IPS-11a (cell line): ENCODE measurements at regions not wholly inside any gene's neighbourhood (a gene's known extent, or its start where the extent isn't known, plus 50 kb on each side); places are given as distances from the start of the nearest gene placed in this dataset.

ENCODE experiments used
- H3K4me3 ChIP-seq: one replicate; pipeline ENCODE4 v1.5.1; 2013; ENCODE audit warnings: low read depth, low read length, control low read depth

GRCh38 chr11:8823174-8823742 lies 87.7 kb upstream of the AKIP1 start:
- no peak overlapping the region for H3K4me3 ChIP-seq

GRCh38 chr11:8826139-8826786 lies 84.7 kb upstream of the AKIP1 start:
- no peak overlapping the region for H3K4me3 ChIP-seq

- no peak overlapping the region for H3K4me3 ChIP-seq
These were observed 84.0 kb upstream of the AKIP1 start for GRCh38 chr11:8826901-8827560.

- H3K4me3 ChIP-seq, result no peak overlapping the region
These were observed 82.9 kb upstream of the AKIP1 start for GRCh38 chr11:8828046-8828445.

- H3K4me3 ChIP-seq, result no peak overlapping the region
These were observed 82.2 kb upstream of the AKIP1 start for GRCh38 chr11:8828580-8829361.

GRCh38 chr11:8829556-8829955 lies 81.4 kb upstream of the AKIP1 start:
- no peak overlapping the region for H3K4me3 ChIP-seq

- no peak overlapping the region for H3K4me3 ChIP-seq
These were observed 80.3 kb upstream of the AKIP1 start for GRCh38 chr11:8830641-8831040.

GRCh38 chr11:8831861-8832260 lies 79.1 kb upstream of the AKIP1 start:
- H3K4me3 ChIP-seq, result no peak overlapping the region

- H3K4me3 ChIP-seq, result no peak overlapping the region
These were observed 78.3 kb upstream of the AKIP1 start for GRCh38 chr11:8832571-8833260.

- H3K4me3 ChIP-seq, result no peak overlapping the region
These were observed 77.2 kb upstream of the AKIP1 start for GRCh38 chr11:8833568-8834315.

- H3K4me3 ChIP-seq, result no peak overlapping the region
These were observed 76.6 kb upstream of the AKIP1 start for GRCh38 chr11:8834379-8834778.

GRCh38 chr11:8838248-8838647 lies 72.7 kb upstream of the AKIP1 start:
- no peak overlapping the region for H3K4me3 ChIP-seq

- H3K4me3 ChIP-seq, result no peak overlapping the region
These were observed 71.6 kb upstream of the AKIP1 start for GRCh38 chr11:8839306-8839956.

- H3K4me3 ChIP-seq, result no peak overlapping the region
These were observed 70.7 kb upstream of the AKIP1 start for GRCh38 chr11:8839957-8840945.

GRCh38 chr11:8841899-8842298 lies 69.1 kb upstream of the AKIP1 start:
- H3K4me3 ChIP-seq, result no peak overlapping the region

- H3K4me3 ChIP-seq, result no peak overlapping the region
These were observed 52.2 kb upstream of the AKIP1 start for GRCh38 chr11:8858808-8859207.
